ENCODE measurements at regions not wholly inside any gene's neighbourhood (a gene's known extent, or its start where the extent isn't known, plus 50 kb on each side); places are given as distances from the start of the nearest gene placed in this dataset.

DNA sequence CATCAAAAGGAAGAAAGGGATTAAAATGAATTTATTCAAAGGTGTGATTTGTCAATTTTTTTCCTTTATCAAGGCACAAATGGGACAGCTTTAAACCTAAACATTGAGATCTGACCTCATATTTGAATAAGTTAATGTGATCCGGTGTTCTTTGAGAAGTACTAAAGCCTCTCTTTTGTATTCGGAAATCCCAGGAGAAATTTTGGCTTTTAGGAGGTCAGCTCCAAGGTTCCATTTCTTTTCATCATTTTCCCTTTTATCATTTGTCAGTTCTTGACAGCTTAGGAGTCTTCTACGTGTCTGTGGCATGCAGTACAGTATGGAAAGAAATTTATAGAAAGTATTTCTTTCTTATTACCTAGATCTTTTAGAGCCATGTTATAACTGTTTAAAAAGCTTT is 873.4 kb upstream of the CDH8 start:
- no peak for DNase-seq (ENCODE audit: low read depth in 2 of 2)

DNA sequence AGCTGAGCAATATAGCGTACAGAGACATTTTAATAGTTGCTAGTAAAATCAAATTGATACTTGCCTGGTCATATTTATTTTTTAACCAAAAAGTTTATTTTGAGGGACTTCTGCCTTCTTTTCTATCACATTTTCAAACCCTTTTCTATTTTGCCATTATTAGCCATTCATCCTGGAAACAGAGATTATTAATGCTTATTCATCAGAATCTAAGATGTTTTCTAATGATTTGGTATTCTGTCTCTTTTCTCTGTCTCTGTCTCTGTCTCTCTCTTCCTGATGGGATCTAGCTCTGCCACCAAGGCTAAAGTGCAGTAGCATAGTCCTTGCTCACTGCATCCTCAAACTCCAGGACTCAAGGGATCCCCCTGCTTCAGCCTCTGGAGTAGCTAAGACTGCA is 871.3 kb upstream of the CDH8 start:
- DNase-seq (ENCODE audit: low read depth in 2 of 2), result no peak

DNA sequence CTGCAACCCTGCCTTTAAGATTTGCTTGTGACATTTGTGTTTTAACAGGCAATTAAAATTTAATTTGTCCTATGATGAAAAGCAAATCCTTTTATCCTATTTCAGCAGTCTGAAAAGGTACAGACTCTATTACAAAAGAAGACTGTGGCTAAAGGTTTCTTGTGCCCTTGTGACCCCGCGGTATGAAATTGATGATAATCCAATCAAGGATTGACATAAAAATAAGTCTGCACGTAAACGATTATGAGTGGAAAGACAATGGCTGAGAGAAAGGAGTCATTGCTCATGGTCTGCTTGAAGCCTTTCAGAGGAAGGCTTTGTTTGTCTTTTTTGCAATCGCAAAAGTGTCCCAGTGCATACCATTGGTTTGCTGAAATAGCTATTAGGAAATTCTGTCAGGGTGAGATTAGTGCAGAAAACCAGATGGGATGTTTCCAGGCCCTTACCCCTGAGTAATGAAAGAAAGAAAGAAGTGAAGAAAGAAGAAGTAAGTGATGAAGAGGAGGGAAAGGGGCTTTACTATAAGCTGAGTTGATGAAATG is 867.8 kb upstream of the CDH8 start:
- no peak for DNase-seq (ENCODE audit: low read depth in 2 of 2)

DNA sequence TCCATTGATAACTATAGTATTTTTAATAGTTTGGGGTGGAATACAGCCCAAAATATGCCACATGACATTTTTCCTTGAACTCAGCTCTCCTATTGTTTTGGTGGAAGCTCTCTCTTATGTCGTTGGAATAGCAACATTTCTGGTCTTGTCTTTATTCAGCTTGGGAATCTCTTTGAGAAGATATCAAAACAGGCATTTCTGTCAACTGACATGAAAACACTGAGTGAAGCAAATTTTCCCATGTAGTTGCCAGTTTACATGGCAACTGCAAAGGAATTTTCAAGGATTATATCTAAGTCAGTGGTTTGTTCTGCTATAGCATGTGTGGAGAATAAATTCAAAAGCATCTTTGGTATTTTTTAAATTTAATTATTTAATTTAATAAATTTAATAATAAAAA is 863.5 kb upstream of the CDH8 start:
- no peak for DNase-seq (ENCODE audit: low read depth in 2 of 2)

DNA sequence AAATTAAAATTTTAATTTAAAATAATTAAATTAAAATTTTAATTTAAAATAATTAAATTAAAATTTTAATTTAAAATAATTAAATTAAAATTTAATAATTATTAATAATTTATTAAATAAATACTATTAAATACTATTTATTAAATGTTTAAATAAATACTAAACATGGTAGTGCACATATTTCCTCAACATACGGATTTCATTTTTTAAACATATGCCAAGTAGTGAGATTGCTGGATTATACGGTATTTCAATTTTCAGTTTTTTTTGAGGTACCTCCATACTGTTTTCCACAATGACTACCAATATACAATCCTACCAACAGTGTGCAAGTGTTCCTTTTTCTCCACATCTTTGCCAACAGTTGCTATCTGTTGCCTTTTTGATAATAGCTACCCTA is 852.9 kb upstream of the CDH8 start:
- no peak for DNase-seq (ENCODE audit: low read depth in 2 of 2)

DNA sequence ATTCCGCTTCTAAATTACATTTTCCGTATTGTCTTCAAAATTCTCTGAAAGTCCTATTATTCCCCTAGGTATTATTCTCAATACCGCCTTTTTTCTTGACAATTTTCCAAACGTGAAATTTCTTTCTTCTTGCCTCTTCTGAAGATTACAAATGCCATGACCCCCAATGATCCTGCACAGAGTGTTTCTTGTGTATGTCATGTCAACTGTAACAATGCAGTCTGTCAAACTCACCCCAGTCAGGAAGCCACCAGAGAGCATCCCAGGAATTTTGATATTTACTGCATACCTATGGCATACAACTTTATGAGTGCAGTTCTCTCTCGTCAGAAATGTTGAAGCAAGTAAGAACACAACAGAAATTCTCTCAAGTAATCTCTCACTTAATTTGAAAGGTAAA is 847.3 kb upstream of the CDH8 start:
- DNase-seq (ENCODE audit: low read depth in 2 of 2), result no peak

DNA sequence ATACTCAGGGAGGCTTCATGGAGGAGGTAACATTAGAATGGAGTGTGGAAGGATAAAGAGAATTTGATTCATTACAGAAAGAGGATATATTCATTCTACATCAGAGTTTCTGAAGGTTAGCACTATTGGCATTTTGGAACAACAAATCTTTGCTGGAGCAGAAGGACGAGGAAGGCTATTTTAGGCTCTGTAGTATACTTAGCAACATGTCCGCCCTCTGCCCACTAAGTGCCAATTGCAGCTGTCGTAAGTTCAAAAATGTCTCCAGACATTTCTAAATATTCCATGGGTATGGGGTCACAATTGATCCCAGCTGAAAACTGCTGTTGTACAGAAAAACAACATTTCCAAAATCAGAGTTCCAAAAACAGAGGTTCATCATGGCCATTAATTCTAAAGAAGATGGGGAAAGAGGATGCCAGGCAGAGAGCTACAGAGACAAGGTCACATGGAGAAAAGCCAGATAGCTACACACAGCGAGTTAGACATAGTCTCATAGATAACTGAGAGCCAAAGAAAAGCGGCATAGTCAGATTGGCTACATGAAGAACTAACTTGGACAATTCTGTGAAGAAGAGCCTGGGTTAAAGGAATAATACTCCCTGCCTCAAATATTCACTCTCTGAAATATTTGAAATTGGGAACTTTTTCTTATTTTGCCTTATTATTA is 846.4 kb upstream of the CDH8 start:
- DNase-seq (ENCODE audit: low read depth in 2 of 2), result no peak

DNA sequence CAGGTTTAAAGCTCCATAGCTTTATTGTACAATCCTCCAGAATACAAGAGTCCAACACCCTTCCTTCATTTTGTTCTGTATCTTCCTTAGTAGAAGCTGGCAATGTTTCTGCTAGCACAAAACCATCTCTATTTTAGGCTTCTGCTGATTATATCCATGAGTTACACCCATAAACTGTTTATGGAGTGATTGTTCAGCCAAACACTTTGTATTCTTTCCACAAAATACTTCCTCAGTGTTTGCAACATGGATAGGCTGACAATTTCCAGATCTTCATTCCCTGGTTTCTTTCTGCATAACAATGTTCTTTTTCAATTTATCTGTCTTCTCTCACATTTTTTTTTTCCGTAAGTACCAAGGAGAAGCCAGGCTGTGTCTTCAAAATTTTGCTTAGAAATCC is 839.9 kb upstream of the CDH8 start:
- DNase-seq (ENCODE audit: low read depth in 2 of 2), result no peak

DNA sequence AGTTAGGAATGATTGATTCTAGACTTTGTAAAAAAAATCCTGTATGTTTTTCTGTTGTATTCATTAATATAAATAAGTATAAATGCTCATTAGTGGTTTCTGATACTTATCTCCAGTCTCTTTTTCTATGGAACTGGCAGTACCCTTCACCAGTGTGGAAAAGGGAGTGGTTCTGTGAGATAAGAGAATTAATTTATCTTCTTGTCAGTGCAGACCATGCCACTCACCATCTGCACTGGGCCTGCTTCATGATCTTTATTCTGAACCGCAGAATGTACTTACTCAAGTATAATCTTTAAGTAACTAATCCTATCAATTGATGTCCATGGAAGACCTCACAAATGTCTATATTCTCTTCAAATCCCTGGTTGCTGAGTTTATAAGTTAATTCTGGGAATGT is 836.1 kb upstream of the CDH8 start:
- no peak for DNase-seq (ENCODE audit: low read depth in 2 of 2)

DNA sequence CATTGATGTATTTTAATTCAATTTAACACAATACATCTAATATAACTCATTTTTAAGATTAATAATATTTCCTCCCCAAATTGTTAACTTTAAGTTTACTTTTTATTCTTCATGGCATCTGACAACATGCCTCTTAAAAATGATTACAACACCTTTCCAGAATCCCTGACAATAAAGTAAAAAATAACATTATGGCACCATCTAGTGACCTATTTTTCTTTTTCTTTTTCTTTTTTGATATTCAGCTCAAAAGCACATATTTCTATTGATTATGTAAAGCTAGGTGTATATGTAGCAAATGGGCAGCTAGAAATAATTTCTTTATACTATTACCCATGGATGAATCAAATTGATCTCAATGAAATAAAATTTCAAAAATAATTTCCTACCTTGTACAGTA is 834.3 kb upstream of the CDH8 start:
- peak in 1 of 2 experiments; percentile 4 for DNase-seq (ENCODE audit: low read depth in 2 of 2)

DNA sequence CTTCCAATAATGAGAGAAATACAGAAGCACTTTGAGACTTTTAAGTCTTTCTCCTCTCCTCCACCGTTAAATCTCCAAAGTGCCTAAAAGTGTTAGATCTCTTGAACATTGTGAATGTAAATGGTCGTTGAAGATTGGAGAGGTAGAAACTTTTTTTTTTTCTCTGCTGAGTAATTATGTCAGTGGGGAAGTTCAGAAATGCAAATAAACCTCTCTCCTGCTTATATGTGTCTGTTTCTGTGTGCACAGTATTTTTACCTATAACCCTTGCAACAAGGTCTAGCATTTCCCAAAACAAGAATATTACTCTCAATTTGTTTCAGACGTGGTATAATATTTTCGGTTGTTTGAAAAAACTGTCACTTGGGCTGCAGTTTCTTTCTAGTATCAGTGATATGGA is 833.6 kb upstream of the CDH8 start:
- no peak for DNase-seq (ENCODE audit: low read depth in 2 of 2)

DNA sequence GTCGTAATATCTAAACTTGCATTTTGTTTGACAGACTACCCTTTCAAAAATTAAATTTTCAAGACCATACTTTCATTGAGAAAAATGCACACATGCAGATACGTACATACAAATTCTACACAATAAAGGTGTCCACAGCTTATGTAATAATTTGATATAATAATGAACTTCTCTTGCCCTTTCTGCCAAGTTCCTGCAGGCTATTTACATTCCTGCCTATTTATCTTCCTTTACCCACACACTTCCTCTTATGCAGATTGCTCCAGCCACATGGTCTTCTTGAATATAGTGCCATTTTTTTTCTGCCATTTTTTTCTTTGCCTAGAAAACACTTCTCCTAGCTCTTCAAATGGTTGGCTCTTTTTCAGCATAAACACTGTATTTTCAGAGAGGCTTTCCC is 826.9 kb upstream of the CDH8 start:
- no peak for DNase-seq (ENCODE audit: low read depth in 2 of 2)

DNA sequence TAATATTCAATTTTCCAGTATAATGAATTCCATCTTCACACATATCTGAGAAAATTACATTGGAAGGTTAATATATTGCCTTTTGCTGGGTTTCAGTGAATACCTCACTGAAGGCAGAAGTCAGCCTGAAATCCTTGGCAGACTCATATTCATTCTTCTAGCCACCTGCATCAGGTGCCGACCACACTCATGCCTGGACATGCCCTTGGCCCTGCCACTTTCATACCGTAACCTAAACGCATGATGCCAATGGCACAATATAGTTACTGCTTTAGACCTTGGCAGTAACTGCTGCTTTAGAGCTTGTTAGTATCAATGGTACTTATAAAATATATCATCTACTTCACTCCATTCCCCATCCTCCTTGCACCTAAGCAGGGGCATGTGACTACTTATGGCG is 817.6 kb upstream of the CDH8 start:
- DNase-seq (ENCODE audit: low read depth in 2 of 2), result no peak

DNA sequence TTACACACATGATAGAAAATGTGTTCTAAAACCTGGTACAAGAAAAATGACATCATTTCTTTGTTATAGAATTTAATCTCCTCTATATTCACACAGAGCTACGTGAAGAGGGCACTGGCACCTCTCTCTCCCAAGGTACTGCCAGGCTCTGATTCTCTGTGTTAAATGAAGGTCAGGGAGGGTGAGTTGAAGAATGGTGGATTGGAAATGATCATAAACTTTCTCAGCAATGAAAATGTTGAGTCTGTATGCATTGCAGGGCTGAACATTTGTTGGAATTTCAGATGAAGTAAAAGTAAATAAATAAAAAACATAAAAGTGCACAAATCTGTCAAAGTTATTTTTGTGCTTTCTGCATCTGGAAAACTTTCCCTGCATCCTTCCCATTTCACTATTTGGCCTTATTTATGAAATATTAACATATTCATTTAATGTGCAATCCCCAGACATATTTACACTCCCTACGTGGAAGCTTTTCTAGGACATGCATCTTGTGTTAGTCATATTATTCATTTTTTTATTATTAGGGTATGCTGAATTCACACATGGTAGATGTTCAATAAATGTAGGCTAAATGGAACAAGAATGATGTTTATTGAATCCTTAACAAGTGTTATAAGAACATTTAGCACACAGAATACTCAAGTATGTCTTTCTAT is 810.3 kb upstream of the CDH8 start:
- no peak for DNase-seq (ENCODE audit: low read depth in 2 of 2)

DNA sequence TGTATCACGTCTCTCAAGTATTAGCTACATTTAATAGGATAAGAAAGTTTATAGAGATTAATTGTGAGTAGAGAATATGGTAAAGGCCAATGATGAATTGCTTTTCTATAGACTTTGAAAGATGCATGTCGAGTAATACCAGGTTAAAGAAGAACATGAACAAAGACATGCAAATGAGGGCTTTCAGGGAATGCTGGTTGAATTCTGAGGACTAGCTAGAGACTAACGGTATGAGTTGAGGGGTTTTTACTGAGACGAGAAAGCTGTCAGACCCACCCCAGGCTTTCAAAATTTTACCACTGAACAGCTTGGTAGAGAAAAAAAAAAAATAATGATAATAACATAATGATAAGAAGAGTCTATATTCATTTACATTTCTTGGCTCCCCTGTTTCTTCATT is 796.0 kb upstream of the CDH8 start:
- DNase-seq (ENCODE audit: low read depth in 2 of 2), result no peak

DNA sequence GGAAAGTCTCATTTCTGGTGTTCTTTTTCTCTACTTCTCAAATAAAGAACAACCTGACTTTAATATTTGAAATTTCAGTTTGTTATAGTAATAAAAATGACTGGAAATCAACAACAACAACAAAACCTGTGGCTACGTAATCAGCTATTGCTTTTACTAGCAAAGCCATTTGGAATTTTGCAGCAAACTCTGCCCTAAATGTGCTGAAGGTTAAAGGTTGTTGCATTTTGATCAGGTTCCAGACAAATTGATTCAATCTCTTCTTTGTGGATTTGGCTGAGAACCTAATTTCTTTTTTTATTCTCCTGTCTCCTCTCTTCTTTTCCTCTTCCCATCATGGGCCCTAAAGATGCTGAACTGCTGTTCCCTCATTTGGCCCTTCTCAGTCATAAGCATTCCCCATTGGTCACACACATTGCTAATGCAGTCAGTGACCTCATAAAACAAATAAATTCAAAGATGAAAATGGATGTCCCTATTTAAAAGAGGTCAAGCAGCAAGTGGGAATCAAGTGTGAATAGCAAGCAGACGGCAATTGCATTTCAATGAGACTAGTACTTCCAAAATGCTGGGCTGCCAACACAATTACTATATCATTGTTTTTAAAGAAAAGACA is 795.1 kb upstream of the CDH8 start:
- no peak for DNase-seq (ENCODE audit: low read depth in 2 of 2)

DNA sequence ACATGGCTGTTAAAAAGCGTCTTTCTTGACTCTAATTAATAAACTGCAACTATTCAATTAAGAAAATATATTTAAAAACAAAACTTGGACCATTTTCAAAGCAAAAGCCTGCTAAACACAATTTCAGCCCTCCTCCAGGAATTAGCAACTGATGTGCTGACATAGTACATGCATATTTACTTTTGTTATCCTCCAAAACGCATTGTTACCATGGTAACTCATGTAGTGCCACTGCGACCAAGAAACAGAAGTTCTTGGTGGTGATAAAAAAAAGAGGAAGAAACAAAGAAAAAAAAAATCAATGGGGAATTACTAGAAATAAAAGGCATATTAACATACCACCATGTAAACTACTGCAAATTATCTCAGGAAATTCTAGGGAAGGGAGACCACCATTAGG is 793.4 kb upstream of the CDH8 start:
- no peak for DNase-seq (ENCODE audit: low read depth in 2 of 2)

DNA sequence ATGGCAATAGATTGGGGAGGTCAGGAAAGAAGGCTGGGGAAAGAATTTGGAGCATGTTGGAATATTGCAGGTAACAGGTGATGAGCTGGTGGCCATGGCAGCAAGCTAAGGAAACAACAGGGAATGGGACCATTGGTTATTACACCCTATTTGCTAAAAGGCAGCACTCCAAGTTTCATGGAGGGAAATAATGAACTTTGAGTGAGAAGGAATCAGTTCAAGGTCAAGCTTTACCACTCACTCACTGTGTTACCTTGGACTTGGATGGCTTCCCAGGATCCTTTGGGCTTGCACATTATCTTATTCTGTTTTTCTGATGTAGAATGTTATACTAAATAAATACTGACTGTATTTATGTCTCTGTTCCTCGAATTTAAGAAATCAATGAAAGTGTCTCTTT is 792.8 kb upstream of the CDH8 start:
- no peak for DNase-seq (ENCODE audit: low read depth in 2 of 2)

DNA sequence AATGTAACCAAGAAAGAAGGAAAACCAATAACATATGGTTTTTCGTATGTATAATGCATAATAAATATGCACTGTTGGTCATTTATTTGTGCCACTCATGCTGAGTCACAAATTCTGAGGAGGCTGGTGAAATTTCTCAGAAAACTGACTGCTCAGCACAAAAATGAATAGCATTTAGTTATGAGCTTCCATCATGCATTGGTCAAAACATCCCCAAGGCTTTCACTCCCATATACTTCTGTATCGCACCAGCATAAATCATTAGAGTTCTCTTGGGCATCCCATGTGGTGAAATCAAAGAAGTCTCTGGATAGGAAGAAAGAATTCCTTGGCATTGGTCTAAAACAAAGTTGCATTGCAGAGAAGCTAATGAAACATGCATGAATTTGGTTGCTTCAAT is 785.6 kb upstream of the CDH8 start:
- DNase-seq (ENCODE audit: low read depth in 2 of 2), result peak; percentile 17 to 36

DNA sequence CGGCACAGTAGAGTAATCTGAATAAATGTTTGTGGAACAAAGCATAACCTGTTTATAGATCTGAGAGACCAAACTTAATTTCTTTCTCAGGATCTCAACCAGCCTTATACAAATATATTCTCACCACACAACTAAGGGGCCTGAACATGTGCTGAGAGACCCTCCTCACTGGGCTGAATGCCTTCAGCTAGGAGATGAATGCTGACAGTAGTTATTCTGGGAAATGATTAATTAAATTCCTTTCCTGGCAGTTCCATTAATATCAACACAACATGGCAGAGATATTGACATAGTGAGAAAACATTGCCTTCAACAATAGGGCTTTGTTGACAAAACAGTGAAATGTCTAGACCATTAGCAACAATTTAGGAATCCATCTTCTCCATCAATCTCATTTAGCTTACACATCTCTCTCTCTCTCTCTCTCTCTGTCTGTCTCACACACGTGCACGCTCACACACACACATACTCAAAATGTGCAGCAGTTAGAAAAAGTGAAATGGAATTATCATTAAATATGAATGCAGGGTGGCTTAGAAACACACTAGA is 780.8 kb upstream of the CDH8 start:
- no peak for DNase-seq (ENCODE audit: low read depth in 2 of 2)

DNA sequence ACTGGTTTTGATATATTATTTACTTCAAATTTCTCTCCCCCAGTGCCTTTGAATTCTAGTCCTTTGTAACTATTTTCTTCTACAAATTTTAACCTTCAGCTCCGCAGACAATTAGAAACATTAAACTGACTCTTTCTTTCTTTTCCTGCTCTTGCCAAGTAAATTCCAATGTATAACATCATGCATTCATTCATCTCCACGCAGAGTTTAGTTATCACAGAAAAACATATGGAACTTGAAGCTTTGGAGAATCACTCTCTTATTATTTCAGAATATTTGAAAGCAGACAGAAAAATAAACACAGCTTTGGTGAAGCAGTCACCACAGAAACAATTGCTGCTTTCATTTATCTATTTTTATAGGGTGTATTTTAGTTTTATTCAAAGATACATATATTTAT is 778.7 kb upstream of the CDH8 start:
- DNase-seq (ENCODE audit: low read depth in 2 of 2), result peak; percentile 13 to 24

DNA sequence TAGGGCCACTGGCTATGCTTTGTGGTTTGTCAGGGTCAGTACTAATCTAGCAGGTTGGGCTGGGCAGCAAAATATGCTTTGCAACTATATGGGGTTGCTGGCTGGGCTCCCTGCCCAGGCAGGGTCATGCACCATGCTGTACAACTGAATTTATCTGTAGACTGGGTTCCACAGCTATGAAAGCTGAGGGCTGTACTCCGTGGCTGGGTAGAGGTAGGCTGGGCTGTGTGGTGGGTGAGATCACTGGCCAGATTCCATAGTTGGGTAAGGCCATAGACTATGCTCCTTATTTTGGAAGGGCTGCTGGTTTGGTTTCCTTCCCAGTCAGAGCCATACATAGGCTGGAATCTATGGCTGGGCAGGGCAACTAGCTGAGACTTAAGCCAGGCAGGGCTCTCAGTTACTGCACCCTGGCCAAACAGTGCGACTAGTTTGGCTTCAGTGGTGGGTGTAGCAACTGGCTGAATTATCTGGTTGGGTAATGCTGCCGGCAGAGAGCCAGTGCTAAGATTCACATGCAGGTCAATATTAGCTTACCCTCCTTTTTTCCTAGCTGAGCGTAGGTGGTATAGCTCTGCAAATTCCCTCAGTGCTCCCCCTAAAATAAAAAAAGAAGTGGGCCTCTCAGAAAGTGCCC is 769.1 kb upstream of the CDH8 start:
- DNase-seq (ENCODE audit: low read depth in 2 of 2), result no peak

DNA sequence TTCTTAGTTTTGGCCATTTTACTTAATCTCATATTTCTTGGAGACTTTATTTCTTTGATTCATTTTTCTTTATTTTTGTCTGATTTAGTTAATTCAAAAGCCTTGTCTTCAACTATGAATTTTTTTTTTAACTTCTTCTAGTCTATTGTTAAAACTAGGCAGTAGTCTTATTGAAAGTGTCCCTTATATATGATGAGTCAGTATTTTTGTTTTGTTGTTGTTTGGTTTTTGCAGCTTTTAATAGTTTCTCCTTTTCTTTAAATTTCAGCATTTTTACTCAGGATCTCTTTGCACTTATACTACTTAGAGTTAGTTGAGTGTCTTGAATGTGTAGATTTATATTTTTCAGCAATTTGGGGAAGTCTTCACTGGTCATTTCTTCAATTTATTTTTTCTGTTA is 758.5 kb upstream of the CDH8 start:
- no peak for DNase-seq (ENCODE audit: low read depth in 2 of 2)

All from fibroblast of skin of left quadriceps (primary cell).